Neural cell (in vitro differentiated cells): ENCODE measurements at regions not wholly inside any gene's neighbourhood (a gene's known extent, or its start where the extent isn't known, plus 50 kb on each side); places are given as distances from the start of the nearest gene placed in this dataset.
"Not testable (repeated sequence)": the region's sequence is repeated elsewhere in the genome, so short reads cannot be mapped to it uniquely, and the experiment has no call there.

ENCODE experiments used
- EP300 ChIP-seq: fragments of 450-650 bp; conservative IDR thresholded peaks from 2 replicates; pipeline ENCODE4 v1.6.1; 2014; ENCODE audit warnings: antibody characterized with exemption, mild to moderate bottlenecking, moderate library complexity; ENCODE audit not compliant: poor library complexity, severe bottlenecking
- EZH2 ChIP-seq: fragments of 200-600, 300-800 bp; shearing (Covaris generic), sonication (generic); IDR thresholded peaks from 2 replicates; pipeline ENCODE4 v1.6.1; 2014; ENCODE audit warnings: antibody characterized with exemption, low read length, borderline replicate concordance, mild to moderate bottlenecking; ENCODE audit not compliant: insufficient read depth, poor library complexity, severe bottlenecking
- MXI1 ChIP-seq: fragments of 450-650 bp; conservative IDR thresholded peaks from 2 replicates; pipeline ENCODE4 v1.6.1; 2014; ENCODE audit warnings: antibody characterized with exemption, mild to moderate bottlenecking; ENCODE audit not compliant: poor library complexity, severe bottlenecking
- POLR2AphosphoS5 ChIP-seq: IDR thresholded peaks from 2 replicates; pipeline ENCODE4 v1.6.1; 2012
- RAD21 ChIP-seq: fragments of 450-650 bp; conservative IDR thresholded peaks from 2 replicates; pipeline ENCODE4 v1.6.1; 2014; ENCODE audit warnings: antibody characterized with exemption, mild to moderate bottlenecking, moderate library complexity
- TF ChIP-seq, protein P1 (sequence below): fragments of 450-650 bp; IDR thresholded peaks from 2 replicates; pipeline ENCODE4 v1.5.1; 2014; ENCODE audit warnings: antibody characterized with exemption, mild to moderate bottlenecking, moderate library complexity; ENCODE audit not compliant: poor library complexity, severe bottlenecking

DNA sequence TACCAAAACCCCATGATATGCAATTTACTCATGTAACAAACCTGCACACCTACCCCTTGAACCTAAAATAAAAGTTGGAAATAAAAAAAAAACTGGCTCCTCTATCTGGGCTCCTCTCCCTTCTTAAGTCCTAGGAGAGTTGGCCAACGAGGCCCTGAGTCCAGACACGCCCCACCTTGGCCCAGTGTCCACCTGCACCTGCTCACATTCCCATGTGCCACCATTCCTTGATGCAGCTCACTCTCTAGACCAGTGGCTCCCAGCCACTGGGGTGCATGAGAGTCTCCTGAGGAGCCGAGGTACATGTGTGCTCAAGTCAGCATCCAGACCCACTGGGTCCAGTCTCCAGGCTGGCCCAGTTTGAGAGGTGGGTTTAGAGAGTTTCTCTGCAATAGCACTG lies 157.4 kb downstream of the BCL2L11 start:
- TF ChIP-seq POLR2AphosphoS5, RAD21, EP300, EZH2, MXI1: not testable (repeated sequence)
- TF ChIP-seq, protein P1, sequence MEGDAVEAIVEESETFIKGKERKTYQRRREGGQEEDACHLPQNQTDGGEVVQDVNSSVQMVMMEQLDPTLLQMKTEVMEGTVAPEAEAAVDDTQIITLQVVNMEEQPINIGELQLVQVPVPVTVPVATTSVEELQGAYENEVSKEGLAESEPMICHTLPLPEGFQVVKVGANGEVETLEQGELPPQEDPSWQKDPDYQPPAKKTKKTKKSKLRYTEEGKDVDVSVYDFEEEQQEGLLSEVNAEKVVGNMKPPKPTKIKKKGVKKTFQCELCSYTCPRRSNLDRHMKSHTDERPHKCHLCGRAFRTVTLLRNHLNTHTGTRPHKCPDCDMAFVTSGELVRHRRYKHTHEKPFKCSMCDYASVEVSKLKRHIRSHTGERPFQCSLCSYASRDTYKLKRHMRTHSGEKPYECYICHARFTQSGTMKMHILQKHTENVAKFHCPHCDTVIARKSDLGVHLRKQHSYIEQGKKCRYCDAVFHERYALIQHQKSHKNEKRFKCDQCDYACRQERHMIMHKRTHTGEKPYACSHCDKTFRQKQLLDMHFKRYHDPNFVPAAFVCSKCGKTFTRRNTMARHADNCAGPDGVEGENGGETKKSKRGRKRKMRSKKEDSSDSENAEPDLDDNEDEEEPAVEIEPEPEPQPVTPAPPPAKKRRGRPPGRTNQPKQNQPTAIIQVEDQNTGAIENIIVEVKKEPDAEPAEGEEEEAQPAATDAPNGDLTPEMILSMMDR = not testable (repeated sequence)
